ENCODE measurements at regions not wholly inside any gene's neighbourhood (a gene's known extent, or its start where the extent isn't known, plus 50 kb on each side); places are given as distances from the start of the nearest gene placed in this dataset.
"Not testable (repeated sequence)": the region's sequence is repeated elsewhere in the genome, so short reads cannot be mapped to it uniquely, and the experiment has no call there.

DNA sequence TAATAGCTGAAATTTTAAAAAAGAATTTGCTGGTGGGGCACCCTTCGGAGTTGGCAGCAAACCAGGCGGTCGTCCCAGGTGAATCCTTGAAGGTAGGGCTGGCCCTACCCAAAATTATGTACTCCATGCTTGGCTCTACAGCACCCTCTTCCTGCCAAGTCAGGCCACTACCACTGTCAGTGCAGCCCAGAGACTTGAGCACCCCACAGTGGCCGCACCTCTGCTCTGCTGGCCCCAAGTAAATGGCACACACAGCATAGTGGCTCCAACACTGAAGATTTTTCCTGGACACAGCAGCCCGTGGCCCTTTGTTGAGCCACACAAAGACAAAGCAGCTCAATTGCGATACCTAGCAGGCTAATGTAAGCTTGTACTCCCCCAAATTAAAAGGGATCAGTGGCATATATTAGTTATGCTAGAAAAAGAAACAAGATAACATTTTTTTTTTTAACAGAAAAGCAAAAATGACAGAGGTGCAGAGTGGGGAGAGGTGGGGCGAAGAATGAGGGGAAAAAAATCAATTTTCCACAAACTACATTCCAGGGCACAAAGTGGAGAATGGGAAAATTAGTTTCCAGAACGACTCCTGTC lies 250.5 kb downstream of the UACA start:
- CTCF ChIA-PET, result interaction anchor here (0.6 to 1.5 kb wide), 11 partner anchors 10 to 407 kb away, joined by 3 to 6 read pairs (median 4); no protein-coding TSS in a partner anchor
- POLR2A ChIA-PET, result no interaction called here

DNA sequence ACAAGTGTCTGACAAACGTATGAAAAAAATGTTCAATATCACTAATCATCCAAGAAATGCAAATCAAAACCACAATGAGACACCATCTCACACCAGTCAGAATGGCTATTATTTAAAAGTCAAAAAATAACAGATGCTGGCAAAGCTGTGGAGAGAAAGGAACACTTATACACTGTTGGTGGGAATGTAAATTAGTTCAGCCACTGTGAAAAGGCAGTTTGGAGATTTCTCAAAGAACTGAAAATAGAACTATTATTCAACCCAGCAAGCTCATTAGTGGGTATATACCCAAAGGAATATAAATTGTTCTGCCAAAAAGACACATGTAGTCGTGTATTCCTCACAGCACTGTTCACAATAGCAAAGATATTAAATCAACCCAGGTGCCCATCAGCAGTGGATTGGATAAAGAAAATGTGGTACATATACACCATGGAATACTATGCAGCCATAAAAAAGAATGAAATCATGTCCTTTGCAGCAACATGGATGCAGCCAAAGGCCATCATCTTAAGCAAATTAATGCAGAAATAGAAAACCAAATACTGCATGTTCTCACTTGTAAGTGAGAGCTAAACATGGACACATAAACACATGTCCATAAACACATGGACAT lies 251.3 kb downstream of the UACA start:
- CTCF ChIA-PET, result interaction anchor here (0.8 to 1.5 kb wide), 10 partner anchors 9 to 407 kb away, joined by 3 to 6 read pairs (median 4); no protein-coding TSS in a partner anchor
- POLR2A ChIA-PET, result not testable (repeated sequence)

DNA sequence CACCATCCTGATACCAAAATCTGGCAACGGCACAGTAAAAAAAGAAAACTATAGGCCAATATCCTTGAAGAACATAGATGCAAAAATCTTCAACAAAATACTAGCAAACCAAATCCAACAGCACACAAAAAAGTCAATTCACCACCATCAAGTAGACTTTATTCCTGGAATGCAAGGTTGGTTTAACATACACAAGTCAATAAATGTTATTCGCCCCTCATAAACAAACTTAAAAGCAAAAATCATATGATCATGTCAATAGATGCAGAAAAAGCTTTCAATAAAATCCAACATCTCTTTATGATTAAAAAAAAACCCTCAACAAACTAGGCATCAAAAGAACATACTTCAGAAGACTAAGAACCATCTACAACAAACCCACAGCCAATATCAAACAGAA lies 252.9 kb downstream of the UACA start:
- ChIA-PET CTCF (interaction anchor here (1.7 kb wide), 1 partner anchor 22 kb away, joined by 3 read pairs; no protein-coding TSS in a partner anchor), POLR2A (no interaction called here)

DNA sequence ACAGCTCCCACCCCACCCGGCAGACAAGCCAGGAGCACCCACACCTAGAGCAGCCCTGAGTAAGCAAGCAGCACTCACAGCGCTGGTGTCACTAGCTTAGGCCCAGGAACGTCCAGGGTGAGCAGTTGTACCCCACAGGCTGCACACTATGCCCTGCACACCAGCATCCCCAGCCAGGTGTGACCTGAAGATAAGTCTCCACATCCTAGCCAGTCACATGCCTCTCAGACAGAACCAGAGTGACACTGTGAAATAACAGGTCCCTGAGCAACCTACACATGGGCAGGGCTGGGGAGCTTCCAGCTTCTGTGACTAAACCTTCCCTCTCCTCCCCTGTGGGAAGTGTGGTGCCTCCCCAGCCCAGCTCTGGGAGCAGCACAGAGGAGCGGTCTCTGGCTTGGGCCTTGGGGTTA lies 253.6 kb downstream of the UACA start:
- POLR2A ChIA-PET, result no interaction called here
- CTCF ChIA-PET, result interaction anchor here (1.0 to 1.7 kb wide), 2 partner anchors 22 to 30 kb away, joined by 3 read pairs; no protein-coding TSS in a partner anchor

DNA sequence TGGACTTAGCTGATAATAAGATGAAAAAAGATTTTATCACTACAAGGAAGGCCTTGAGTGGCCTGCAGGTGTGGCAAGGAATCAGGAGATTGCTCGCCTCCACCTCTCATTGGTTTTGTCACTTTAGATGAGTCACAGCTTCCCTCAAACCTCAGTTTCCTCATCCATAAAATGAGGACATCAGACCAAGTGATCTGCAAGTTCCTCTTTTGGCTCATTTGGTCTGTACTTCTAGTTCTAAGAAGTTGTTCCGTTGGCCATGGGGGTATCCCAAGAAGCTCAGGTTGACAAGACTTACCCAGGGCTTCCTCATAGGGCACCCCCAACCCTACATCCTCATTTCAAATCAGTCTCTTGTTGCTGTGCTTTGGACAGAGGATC lies 254.1 kb downstream of the UACA start:
- POLR2A ChIA-PET, result no interaction called here
- CTCF ChIA-PET, result interaction anchor here (1.0 to 1.7 kb wide), 2 partner anchors 21 to 29 kb away, joined by 3 read pairs; no protein-coding TSS in a partner anchor

DNA sequence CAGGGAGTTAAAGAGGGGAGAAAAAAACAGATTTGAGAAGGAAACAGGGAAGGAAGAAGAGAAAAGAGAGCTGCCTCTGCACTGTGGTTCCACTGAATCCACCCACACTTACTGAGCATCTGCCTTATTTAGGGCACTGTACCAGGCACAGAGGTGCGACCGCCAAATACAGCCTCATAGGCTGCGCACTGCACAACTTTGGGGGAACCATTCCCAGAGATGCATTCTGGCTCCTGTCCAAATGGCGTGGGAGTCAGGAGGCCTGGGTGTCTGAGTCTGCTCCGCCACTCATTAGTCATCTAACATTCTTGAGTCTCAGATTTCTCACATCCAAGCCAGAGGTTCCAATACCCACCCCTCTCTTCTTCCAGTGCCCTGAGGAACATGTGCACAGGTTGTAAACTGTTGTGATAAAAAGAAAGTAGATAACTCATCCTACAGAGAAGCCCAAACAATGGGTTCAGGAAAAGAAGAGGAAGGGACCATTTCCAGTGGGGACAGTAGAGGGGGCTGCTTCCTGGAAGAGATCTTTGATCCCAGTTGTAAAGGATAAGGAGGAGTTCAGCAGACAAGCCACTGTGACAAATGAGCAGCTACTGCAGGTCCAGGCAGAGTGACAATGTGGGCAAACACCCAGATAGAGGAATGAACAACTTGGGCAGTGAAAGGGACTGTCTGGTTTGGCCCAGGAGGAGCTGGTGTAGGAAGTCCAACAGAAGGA lies 254.6 kb downstream of the UACA start:
- ChIA-PET POLR2A (interaction anchor here (0.6 kb wide), 1 partner anchor 45 kb away, joined by 5 read pairs; no protein-coding TSS in a partner anchor), CTCF (interaction anchor here (1.0 to 8.7 kb wide), 4 partner anchors 19 to 1030 kb away, joined by 3 to 69 read pairs (median 3); no protein-coding TSS in a partner anchor)

DNA sequence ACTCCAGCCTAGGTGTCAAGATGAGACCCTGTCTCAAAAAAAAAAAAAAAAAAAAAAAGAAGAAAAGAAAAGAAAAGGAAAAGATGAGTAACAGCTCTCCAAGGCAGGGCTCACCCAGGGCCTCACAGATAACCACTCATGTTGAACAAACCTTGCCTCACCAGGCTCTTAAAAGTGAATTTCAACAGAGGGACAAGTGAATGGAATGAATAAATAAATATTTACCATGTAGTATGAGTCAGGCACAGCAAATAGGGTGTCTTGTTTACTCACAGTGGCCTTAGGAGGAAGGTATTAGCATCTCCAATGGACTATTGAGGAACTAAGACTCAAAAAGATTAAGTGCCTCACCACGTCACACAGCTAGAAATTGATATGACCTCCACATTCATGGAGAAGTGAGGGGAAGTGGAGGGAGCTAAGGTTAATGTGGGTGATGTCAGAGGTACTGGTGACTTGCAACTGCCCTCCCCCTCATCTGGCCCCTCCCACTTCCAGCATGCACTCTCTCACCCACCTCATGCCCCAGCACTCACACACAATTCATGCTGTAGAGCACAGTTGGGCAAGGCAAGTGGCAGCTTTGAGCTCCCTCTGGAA lies 255.5 kb downstream of the UACA start:
- POLR2A ChIA-PET, result interaction anchor here (0.6 kb wide), 1 partner anchor 46 kb away, joined by 5 read pairs; no protein-coding TSS in a partner anchor
- CTCF ChIA-PET, result interaction anchor here (1.0 to 8.7 kb wide), 2 partner anchors 18 to 1029 kb away, joined by 3 to 69 read pairs; no protein-coding TSS in a partner anchor

DNA sequence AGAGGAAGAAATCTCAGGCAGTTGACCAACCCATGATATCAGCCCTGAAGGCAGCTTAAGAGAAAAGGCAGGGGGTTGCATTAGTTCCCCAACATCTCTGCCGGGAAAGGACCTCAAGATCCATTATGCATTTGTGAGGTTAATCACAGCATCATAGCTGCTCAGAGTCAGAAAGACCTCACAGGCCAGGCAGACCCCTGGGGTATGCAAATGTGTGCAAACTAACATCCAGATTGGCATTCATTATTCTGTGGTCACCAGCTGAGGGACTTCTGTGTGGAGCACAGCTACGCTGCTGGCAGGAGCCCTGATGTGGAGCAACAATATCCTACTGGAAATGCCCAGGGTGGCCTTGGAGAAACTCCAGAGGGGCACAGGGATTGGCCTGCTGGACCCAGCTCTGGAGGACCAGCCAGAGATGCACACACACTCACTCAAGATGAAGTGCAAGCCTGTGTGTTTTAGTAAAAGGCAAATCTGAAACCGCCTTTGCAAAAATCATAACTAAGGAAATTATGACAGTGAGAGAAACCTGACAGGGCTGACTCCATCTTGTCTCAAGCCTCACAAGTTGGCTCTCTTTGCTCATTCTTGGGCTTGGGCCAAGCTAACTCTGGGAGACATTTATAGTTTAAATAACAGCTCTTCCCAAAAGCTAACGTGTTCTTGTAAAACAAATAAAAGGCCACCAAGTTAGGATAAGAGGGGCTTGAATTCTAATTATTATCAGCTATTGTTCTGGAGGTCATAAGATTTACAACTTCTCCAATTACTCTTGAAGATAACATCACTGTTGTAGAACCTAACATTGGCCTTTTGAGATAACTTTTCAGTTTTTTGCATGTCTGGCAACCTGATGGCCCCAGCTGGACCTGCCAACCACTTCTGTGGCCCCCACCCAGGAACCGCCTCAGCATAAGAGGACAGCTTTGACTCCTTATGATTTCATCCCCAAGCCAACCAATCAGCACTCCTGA lies 257.1 kb downstream of the UACA start:
- ChIA-PET POLR2A (interaction anchor here (0.6 to 1.2 kb wide), 2 partner anchors 11 to 25 kb away, joined by 3 to 9 read pairs; no protein-coding TSS in a partner anchor), CTCF (interaction anchor here (1.2 to 8.7 kb wide), 4 partner anchors 16 to 1030 kb away, joined by 3 to 69 read pairs (median 5); no protein-coding TSS in a partner anchor)

DNA sequence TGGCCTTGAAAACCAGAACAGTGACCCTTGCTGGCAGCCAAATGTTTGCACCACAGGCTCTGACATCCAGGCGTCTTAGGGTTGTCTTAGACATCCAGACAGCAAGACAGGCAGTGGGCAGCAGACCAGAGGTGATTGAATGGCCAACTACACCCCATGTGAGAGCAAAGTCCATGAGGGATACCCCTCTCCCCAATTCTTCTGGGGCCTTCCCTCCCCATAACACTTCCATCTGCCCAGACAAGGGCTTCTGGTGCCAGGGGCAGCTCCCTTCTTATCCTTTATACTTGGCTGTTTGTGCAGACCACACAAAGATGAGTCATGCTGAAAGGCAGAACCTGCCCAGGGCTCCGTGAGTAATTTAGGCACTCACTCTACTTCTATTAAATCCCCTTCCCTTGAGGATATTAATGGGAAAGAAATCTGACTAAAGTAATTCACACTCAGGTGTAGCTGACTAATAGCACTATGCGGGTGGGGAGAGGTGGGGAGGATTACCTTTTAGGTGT lies 257.9 kb downstream of the UACA start:
- ChIA-PET POLR2A (interaction anchor here (0.6 to 1.8 kb wide), 3 partner anchors 10 to 24 kb away, joined by 3 to 9 read pairs (median 9); no protein-coding TSS in a partner anchor), CTCF (interaction anchor here (1.2 to 8.7 kb wide), 7 partner anchors 9 to 1029 kb away, joined by 3 to 69 read pairs (median 4); no protein-coding TSS in a partner anchor)

DNA sequence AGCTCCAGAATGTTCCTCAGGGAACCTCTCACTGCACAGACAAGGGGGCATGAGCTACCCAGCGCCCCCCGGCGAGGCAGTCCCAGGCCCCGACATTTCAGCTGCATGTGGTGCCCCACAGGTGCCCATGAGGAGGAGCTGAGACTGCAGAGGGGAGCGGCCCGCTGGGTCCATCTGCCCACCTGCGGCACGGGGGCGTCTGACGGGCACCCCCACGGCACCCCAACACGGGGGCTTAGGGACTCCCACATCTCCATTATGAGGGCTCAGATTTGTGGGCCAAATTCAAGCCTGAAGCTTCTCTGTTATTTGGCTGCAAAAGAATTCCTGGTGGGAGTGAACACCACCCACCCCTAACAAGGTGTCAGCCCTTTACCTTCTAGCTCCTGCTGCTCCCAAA lies 258.4 kb downstream of the UACA start:
- ChIA-PET CTCF (interaction anchor here (1.2 to 8.7 kb wide), 7 partner anchors 9 to 1028 kb away, joined by 3 to 69 read pairs (median 4); no protein-coding TSS in a partner anchor), POLR2A (interaction anchor here (0.6 to 1.8 kb wide), 3 partner anchors 12 to 820 kb away, joined by 3 to 9 read pairs (median 3); no protein-coding TSS in a partner anchor)

DNA sequence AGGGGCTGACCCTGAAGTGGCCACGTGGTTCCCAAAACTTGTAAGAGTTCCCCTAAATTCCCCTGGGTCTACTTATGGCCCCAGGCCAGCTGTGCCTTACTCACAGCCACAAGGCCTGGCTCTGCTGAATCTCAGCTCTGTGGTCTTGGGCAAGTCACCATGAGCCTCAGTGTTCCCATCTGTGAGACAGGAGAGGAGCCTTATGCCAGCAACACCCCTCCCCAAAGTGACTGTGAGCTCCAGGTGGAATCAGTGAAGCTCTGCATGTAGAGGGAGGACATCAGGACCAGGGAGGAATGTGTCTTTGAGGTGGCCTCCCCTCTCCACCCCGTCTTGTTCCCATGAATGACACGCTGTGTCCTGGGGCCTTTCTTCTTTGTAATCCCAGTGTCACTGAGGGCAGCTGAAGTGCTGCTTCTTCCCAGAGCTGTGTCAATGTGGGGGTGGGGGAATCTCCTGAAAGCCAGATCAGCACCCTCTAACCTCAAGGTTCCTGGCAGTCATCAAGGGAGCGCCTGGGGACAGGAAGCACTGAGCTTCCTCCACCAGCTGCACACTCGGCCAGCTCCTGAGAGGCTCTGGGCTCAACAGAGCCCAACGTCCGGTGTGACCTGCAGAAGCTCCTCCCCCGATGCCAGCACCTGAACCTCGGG lies 258.9 kb downstream of the UACA start:
- CTCF ChIA-PET, result interaction anchor here (0.9 to 8.7 kb wide), 9 partner anchors 8 to 1028 kb away, joined by 3 to 69 read pairs (median 4); no protein-coding TSS in a partner anchor
- POLR2A ChIA-PET, result interaction anchor here (0.6 to 1.8 kb wide), 3 partner anchors 12 to 819 kb away, joined by 3 to 9 read pairs (median 3); no protein-coding TSS in a partner anchor

DNA sequence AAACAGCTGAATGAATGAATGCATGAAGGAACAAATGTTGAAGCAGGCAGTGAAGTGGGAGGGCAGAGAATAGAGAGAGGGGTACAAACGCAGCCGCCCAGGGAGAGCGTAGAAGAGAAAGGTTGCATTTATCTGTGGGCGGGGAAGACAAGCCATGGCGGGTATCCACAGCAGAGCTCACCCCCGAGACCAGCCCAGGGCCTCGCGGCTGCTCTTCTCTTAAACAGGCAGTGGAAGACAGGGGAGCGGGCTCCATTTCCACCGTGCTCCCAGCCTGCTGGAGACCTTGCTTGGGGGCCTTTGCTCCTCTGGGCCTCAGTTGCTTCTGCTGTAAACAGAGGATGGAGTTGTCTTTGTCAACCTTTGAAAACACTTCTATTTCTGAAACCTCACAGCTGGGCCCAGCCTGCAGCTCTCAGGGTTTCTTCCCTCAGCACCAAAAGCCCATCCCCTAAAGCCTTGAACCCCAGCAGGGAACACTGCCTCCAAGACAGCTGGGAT lies 259.5 kb downstream of the UACA start:
- CTCF ChIA-PET, result interaction anchor here (0.6 to 8.7 kb wide), 6 partner anchors 9 to 1027 kb away, joined by 3 to 69 read pairs (median 4); no protein-coding TSS in a partner anchor
- POLR2A ChIA-PET, result interaction anchor here (1.0 to 1.8 kb wide), 2 partner anchors 11 to 24 kb away, joined by 3 to 9 read pairs; no protein-coding TSS in a partner anchor

DNA sequence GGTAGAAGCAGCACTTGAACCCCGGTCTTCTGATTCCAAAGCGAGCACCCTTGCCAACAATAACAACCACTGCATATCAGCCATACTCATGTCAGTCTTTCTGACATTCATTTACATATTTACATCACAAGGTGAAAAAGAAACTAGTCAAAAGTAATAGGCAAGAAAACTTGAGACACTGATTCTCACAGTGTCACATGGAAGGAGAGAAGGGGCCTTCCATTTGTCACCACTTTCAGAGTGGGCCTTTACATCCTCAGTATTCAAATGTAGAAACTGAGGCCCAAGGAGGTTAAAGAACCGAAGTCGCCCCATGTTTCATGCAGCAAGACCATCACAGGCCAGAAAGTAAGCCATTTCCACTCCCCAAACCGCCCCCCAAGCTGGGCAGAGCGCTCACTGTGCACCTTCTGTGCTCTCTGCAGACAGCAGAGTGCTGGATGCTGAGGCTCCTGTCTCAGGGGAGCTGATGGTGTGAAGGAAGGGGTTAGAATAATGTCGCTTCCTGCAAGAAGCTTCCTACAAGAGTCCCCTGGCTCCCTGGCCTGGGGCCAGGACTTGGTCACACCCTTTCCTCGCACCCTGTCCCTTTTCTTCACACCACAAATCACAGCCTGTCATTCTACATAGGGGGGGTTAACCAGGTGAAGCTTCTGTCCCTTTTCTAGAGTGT lies 260.1 kb downstream of the UACA start:
- CTCF ChIA-PET, result interaction anchor here (0.6 to 8.7 kb wide), 4 partner anchors 9 to 24 kb away, joined by 3 to 69 read pairs (median 4); no protein-coding TSS in a partner anchor
- POLR2A ChIA-PET, result no interaction called here

DNA sequence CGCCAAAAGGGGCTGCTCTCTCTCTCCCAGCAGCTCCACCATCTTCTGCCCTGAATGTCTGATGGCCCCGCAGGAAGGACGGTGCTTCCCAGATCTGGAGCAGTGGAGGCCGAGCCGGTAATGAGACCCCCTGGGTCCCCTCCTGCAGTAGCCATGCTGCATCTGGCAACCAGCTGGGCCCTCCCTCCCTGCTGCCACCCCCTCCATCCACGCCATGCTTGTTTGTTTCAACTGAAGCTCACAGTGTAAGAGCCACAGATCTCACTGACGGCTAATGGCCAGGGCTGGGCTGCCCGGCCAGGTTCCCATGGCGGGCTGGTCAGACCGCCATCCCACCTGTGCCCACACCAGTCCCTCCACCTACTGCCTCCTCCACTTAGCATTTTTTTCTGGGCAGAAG lies 260.8 kb downstream of the UACA start:
- CTCF ChIA-PET, result interaction anchor here (1.9 to 8.7 kb wide), 2 partner anchors 10 to 13 kb away, joined by 5 to 69 read pairs; no protein-coding TSS in a partner anchor
- POLR2A ChIA-PET, result no interaction called here

DNA sequence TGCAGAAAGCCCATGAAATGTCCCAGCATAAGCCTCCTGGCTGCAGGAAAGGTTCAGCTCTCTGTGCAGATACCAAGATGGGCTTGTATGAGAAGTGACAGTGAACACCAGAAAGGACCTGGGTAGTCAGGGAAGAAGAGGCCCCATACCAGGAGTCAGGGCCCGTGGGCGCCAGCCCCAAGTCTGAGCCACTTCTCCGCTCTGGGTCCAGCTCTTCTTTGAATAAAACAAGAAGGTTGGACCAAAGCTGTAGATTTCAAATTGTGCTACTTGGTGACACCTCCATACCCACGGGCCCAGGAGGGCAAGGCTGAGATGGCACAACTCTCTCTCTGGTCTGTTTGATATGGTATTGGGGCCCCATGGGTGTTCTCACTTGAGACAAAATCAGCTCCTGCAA lies 261.5 kb downstream of the UACA start:
- CTCF ChIA-PET, result interaction anchor here (8.7 kb wide), 1 partner anchor 12 kb away, joined by 69 read pairs; no protein-coding TSS in a partner anchor
- POLR2A ChIA-PET, result no interaction called here

DNA sequence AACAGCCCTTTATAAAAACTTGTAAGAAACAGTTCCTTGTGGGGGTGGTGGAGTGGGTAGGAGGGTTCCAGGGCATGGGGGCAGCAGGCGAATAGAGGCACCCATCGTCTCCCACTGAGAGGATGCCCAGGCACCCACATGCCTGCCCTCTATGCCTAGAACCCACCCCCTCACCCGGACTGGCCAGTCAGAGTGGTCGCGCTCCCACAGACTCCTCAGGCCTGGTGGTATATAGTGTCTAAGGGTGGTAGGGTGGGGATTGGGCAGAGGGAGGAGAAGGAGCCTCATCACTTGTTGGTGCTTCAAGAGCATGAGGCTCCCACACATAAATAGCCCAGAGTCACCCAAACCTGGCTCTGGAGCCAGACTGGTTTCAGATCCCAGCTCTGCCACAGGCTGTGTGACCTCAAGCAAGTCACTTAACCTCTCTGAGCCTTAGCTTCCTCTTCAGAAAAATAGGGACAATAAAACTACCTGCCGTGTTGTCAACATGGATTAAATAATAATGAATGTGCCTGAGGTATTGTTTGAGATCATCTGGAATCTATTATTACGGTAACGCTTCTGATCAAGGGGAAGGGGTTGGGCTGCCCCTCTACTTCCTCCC lies 262.1 kb downstream of the UACA start:
- CTCF ChIA-PET, result interaction anchor here (8.7 kb wide), 1 partner anchor 11 kb away, joined by 69 read pairs; no protein-coding TSS in a partner anchor
- POLR2A ChIA-PET, result no interaction called here

Data from activated CD8-positive, alpha-beta memory T cell treated with anti-CD3 and anti-CD28 coated beads for 36 hours (primary cell).